Stimulated activated CD8-positive, alpha-beta memory T cell treated with anti-CD3 and anti-CD28 coated beads, Interleukin-7, amount 100 ng/mL, for 24 hours (primary cell): ENCODE measurements at regions not wholly inside any gene's neighbourhood (a gene's known extent, or its start where the extent isn't known, plus 50 kb on each side); places are given as distances from the start of the nearest gene placed in this dataset.

Experiments
- DNase-seq: peaks from one replicate; pipeline ENCODE4 v3.0.0-alpha.2; 2020; ENCODE audit warnings: low read depth

DNA sequence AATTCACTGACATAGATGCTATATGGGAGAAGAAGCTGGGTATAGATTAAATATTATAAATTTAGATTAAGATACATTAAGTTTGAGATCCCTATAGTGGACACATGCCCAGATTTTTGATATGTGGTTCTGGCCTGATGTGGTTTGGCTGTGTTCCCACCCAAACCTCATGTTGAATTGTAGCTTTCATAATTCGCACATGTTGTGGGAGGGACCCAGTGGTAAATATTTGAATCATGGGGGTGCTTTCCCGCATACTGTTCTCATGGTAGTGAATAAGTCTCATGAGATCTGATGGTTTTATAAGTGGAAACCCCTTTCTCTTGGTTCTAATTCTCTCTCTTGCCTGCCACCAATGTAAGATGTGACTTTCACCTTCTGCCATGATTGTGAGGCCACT, 189.4 kb upstream of the CD96 start:
- no peak for DNase-seq

DNA sequence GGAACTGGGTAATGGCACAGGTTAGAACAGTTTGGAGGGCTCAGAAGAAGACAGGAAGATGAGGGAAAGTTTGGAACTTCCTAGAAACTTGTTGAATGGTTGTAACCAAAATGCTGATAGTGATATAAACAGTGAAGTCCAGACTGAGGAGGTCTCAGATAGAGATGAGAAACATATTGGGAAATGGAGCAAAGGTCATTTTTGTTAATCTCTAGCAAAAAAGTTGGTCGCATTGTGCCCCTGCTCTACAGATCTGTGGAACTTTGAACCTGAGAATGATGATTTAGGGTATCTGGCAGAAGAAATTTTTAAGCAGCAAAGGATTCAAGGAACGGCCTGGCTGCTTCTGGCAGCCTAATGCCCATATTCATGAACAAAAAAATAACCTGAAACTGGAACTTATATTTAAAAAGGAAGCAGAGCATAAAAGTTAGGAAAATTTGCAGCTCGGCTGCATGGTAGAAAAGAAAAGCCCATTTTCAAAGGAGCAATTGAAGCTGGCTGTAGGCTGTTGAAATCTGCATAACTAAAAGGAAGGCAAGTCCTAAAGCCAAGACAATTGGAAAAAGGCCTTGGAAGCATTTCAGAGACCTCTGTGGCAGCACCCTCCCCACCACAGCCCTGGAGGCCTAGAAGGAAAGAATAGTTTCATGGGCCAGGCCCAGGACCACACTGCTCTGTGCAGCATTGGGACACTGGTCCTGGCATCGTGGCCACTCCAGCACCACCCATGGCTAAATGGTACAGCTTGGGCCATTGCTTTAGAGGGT, 182.6 kb upstream of the CD96 start:
- no peak for DNase-seq

DNA sequence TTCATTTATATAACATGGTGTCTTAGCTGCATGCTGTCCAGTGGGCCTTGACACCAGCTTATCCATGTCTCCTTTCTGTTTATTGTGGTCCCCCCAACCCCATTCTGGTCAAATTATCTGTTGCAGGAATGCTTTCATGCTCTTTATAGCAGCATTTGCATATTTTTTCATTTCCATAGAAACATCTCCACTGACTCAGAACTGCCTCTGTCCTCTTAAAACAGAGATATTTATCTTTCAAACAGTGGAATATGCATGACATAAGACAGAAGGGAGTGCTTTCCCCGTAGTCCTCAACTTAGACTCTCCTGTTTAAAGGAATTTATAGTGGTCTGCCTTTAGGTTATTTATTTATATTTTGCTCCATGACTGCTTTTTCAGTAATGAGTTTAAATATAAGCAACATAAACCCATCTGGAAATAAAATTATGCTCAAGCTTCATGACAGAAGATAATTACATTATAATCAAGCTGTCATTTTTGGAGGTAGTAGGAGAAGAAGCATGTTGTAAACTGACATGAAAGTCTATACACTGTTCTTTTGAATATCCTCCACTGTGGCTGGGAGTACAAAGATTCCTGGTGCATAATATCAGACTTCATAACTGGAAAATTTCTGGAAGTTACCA, 179.5 kb upstream of the CD96 start:
- no peak for DNase-seq

DNA sequence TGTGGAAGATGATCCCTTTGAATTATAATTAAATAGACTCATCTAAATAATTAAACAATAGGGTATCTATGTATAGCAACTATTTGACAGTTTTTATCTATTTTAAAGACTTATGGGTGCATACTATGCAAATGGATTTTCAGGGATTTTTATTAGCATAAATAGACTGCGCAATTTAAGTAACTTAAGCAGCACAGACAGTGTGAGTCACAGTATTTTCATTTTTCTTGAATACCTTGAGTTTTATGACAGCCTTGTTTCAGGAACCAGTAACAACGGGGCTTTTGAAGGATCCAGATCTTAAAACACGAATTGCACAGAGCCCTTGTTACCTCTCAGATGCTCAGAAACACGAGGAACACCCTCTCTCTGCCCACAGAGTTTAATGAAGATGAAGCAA, 175.5 kb upstream of the CD96 start:
- no peak for DNase-seq

DNA sequence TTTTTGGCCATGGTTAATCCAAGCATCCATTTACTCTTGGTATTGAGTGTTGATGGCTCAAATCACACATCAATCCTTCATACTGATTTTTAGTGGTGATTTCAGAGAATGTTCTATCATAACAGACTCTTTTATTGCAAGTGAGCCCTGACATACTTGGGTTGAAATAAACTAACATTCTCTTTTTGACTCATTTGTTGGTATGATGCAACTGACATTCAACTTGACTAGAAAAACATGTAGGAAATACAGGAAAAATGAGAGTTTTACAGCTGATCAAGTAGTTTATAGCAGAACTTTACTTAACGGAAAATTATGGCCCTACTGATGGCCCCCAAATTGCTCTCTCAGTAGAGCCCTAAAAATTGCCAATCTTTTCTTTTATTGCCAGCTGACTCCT, 173.9 kb upstream of the CD96 start:
- no peak for DNase-seq

DNA sequence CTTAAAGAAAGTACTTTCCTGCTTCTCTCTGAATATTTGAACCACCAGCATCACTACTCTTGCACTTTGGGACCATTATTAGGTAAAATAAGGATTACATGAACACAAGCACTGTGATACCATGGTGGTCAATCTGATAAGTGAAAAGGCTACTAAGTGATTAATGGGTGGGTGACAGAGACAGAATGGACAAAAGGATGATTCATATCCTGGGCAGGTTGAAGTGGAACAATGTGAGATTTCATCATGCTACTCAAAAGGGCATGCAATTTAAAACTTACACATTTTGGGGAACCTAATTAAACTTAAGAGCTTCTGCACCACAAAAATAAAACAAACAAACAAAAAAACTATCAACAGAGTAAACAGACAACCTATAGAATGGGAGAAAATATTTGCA, 172.0 kb upstream of the CD96 start:
- DNase-seq = no peak

DNA sequence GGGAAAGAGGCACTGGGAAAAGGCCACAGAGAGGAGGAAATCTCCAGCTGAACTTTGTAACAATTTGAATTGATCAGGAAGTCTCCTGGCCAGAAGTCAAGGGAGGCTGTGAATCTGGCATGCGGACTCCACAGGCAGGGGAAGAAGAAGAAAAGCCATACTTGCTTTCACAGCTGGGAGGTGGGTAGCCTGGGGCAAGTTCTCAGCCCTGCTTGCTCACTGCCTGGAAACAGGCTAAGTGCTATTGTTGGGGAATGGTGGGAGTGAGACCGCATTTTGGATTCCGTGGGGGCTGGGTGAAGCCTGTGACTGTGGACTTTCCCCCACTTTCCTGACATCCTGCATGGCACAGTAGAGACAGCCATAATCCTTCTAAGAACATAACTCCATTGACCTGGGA, 168.8 kb upstream of the CD96 start:
- no peak for DNase-seq

DNA sequence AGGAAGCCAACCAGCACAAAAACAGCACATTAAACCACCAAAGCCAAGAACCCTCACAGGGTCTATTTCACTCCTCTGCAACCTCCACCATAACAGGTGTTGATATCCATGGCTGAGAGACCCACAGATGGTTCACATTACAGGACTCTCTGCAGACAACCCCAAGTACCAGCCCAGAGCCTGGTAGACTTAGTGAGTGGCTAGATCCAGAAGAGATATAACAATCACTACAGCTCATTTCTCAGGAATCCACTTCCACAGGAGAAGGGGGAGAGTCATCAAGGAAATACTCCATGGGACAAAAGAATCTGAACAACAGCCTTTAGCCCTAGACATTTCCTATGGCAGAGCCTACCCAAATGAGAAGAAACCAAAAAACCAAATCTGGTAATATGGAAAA, 168.1 kb upstream of the CD96 start:
- DNase-seq = no peak

DNA sequence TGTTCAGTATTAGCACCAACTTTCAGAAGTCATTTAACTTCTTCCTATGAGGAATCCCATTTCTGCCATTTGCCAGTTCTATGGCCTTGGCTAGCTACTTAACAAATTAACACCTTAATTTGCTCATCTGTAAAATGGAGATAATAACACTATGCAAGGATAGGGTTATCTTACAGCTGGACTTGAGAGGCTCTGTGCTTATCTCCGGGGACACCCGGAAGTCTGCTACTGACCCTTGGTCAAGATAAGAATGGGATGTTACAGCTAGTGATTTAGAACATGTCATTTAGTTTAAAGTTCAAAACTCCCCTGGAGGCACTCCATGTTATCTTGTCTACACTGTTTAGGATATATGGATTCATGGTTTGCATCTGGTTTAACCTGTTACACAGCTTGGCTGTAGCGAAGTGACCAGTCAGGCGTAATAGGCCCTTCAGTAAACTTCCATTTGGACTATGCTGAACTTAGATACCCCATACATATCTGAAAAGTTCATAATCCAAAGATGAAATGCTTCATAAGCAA, 156.0 kb upstream of the CD96 start:
- no peak for DNase-seq

DNA sequence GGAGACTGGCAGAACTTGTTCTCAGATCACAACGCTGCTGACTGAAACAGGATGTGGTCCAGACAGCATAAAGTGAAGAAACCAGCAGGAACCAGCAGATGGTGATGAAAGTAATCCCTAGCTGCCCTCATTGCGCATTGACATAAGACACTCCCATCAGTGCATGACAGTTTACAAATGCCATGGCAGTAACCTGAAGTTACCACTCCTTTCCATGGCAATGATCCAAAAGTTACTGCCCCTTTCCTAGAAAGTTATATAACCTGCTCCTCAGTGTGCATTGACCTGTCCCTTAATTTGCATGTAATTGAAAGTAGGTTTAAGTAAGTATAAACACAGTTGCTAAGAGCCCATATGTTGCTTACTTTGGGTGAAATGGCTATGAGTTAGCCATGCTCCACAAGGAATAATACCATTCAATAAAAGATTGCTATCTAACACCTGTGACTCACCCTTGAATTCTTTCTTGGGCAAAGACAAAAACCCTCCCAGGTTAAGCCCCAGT, 149.1 kb upstream of the CD96 start:
- DNase-seq = no peak

DNA sequence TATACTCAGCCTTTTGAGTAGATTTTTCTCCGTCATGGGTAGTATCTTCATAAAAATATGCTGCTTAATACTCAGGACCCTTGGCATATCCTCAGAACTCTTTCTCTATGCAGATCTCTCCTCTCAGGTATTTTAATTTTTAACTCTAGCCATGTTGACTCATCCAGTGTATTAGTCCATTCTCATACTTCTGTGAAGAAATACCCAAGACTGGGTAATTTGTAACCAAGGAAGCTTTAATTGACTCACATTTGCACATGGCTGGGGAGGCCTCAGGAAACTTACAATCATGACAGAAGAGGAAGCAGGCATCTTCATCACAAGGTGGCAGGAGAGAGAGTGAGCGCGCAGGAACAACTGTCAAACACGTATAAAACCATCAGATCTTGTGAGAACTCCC, 129.3 kb upstream of the CD96 start:
- no peak for DNase-seq

DNA sequence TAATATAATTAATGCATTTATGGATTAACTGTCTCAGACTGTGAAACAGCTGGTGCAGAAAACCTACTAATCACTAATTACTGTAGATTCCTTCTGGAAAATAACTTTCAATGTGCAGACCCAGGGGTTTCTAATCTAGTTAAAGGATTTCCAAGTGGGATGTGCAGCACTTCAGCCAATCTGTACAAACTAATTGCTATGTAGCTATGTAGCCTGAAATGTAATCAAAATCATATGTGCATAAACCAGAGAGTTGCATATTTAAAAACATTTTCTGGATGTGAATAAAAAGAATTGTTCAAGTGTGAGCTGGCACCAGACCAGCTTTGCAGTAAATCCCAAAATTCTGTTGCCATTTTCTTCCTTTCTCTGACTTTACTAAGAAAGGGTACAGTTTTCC, 127.5 kb upstream of the CD96 start:
- no peak for DNase-seq

DNA sequence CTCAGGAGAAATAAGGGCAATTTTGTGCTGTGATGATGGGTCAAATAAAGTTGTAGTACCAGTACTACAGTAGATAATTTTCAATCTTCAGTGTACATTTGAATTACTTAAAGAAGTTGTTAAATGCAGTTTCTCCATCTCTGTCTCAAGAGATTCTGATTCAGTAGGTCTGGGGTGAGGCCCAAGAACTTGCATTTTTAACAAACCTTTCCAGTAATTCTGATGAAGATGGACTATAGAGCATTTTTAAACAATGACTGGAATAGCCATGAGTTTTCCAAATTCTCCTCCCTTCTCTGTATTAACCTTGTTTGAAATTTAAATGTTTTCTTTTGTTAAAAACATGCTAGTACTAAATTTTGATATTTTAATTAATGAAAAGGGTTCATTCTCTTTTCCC, 127.0 kb upstream of the CD96 start:
- no peak for DNase-seq

DNA sequence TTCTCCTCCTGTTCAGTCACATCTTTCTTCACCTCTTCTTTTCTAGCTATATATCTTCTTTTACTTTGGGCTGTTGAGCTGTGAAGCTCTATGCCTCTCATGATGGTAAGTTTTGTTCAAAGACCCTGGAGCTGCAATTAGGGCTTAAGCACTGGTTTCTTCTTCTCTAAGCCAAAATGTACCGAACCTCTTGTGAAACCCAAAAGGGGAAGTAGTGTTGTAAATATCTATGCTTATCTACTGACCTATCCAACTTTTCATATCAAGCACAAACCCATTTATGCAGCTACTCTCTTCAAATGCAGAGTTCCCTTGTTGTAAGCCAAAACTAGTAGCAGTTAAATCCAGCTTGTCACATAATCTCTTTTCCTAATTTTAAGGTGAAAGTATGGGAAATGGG, 123.6 kb upstream of the CD96 start:
- DNase-seq = no peak

DNA sequence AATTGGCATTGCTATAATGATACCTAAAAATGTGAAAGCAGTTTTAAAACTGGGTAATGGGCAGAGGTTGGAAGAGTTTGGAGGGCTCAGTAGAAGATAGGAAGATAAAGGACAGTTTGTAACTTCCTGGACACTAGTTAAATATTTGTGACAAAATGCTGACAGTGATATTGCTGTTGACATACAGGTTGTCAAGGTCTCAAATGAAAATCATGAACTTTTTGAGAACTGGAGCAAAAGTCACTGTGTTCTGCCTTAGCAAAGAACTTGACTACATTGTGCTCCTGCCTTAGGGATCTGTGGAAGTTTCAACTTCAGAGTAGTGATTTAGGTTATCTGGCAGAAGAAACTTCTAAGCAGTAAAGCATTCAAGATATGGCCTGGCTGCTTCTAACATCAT, 113.7 kb upstream of the CD96 start:
- DNase-seq = no peak

DNA sequence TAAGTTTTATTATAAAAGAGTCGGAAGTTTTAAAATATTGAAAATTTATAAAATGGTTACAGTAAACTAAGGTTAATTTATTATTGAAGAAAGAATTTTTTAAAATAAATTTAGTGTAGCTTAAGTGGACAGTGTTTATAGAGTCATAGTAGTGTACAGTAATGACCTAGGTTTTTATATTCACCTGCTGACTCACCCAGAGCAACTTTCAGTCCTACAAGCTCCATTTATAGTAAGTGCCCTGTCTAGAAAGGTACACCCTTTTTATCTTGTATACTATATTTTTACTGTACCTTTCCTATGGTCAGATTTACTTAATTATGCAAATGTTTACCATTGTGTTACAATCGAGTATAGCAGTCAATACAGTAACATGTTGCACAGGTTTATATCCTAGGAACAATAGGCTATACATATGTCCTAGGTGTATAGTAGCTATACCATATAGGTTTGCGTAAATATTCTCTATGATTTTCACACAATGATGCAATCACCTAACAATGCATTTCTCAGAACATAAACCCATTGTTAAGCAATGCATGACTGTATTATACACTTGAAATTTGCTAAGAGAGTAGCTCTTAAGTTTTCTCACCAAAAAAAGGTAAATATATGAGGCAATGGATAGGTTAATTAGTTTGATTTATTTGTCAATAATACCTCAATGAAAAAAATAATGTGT, 106.9 kb upstream of the CD96 start:
- DNase-seq = no peak

DNA sequence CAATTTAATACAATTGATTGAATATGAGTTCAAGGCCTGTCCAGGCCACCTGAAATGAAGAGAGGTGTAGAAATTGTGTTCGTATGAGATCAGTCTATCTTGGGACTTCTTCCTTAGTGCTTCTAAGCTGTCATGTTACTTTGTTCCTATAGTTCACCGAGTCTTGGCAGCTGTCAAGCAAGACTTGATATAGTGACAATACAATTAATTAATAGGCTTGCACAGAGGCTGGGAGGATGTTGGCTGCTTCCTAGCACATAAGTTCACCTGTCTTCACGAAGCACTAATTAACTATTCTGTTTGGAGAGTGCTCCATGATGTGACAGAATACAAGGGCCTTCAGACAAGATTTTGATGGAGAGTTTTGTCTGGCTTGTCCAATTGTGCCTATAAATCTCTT, 103.7 kb upstream of the CD96 start:
- DNase-seq = no peak

DNA sequence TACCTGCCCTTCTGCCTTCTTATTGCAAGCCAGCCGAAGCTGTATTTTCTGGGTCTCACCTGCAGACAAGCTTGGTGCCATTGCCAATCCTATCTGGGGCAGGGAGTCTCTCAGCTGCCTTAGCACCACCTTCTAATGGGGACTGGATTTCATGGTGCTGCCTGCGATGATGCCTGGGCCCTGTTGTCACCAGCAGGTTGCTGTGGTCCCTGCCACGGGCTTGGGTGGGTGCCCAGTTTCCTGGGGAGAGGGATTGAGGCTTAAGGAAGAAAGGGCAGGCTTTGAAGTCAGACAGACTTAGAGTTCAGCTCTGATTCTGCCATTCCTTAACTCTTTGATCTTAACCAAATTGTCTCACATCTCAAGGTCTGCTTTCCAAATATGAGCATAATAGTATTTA, 87.4 kb upstream of the CD96 start:
- no peak for DNase-seq

DNA sequence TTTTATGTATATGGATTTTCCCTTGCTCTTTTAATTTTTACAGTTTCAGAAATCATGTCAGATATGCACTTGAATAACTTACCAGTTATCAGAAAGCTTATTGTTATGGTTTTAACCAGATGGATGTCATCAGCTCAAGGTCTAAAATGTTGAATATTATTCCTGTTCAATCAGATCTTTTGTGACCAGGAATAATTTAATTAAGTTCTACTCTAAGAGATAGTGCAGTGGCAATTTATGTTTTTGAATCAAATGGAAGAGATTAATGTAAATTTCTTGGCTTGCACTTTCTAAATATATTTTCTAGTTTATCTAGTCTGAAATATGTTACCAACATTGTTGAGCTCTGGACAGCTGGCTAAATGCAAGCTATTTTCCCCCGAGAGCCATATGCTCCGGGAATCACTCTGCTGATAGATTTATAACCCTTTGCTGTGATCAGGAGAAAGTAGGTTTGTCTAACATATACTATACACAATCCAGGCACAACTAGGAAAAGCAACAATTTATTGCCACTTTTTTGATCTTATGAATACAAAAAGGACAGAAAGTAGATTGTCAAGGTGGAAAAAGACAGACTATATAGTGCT, 76.8 kb upstream of the CD96 start:
- no peak for DNase-seq

DNA sequence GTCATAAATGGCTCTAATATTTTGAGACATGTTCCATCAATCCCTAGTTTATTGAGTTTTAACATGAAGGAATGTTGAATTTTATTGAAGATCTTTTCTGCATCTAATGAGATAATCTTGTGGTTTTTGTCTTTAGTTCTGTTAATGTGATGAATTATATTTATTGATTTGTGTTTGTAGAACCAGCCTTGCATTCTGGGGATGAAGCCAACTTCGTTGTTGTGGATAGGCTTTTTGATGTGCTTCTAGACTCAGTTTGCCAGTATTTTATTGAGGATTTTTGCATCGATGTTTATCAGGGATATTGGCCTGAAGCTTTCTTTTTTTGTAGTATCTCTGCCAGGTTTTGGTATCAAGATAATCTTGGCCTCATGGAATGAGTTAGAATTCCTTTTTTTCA, 72.0 kb upstream of the CD96 start:
- no peak for DNase-seq

DNA sequence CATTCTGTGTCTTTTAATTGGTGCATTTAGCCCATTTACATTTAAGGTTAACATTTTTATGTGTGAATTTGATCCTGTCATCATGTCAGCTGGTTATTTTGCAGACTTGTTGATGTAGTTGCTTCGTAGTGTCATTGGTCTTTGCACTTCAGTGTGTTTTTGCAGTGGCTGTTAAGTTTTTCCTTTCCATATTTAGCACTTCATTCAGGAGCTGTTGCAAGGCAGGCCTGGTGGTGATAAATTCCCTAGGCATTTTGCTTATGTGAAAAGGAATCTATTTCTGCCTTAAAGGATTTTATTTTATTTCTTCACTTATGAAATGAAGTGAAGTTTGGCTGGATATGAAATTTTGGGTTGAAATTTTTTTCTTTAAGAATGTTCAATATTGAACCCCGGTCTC, 70.2 kb upstream of the CD96 start:
- no peak for DNase-seq

DNA sequence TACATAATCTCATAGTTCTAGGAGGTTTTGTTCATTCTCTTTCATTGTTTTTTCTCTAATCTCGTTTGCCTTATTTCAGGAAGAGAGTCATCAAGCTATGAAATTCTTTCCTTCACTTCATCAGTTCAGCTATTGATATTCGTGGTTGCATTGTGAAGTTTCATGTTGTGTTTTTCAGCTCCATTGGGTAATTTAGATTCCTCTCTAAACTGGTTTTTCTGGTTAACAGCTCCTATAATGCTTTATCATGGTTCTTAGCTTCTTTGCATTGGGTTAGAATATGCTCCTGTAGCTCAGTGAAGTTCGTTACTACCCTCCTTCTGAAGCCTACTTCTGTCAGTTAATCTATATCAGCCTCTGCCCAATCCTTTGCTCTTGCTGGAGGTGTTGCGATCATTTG, 69.4 kb upstream of the CD96 start:
- DNase-seq = no peak

DNA sequence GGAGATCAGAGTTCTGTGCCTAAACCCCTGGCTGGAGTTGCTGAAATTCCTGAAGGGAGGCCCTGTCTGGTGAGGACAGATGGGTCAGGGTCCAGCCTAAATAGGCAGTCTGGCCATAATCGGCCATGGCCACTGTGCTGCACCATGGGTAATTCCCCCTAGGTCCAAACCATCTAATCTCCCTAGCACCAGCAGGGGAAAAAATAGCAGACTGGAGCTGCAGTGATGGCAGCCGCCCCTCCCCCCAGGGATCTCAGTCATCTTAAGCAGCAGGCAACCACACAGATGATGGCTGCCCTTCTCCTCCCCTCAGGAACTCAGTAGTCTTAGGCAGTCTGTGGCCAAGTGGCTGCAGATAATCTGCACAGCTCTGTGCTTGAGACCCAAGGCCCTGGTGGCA, 68.4 kb upstream of the CD96 start:
- DNase-seq = no peak
